UCSD-AML1 (cell line): ENCODE measurements at regions not wholly inside any gene's neighbourhood (a gene's known extent, or its start where the extent isn't known, plus 50 kb on each side); places are given as distances from the start of the nearest gene placed in this dataset.

Experiments
- DNase-seq: peaks from one replicate; lab custom pipeline; 2025; ENCODE audit not compliant: unreplicated experiment; lab: John Stamatoyannopoulos, UW

DNA sequence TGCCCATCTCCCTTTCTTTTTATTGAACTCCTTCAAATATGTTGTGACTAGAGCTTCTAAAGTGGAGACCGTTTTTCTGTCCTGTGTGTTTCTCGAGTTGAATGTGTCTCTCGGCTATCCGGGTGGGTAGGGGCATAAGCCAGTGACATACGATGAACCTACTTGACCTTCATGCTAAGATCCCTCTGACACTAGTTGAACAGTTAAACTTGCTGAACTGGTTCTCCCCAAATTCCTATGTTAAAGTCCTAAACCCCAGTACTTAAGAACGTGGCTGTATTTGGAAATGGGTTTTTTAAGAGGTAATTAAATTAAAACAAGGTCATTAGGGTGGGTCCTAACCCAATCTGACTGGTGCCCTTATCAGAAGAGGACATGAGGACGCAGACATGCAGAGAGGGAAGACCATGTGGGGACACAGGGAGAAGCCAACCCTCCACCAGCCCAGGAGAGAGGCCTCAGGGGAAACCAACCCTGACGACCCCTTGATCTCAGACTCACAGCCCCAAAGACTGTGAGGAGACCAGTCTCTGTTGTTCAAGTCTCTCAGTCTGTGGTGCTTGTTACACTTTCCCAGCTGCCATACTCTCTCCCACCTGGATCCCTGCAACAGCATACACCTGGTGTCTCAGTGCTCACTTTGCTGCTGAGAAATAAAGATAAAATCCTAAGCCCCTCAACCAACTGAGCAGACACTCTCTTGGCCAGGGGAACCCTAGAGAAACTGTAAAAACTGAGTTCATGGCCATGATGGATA is 208.4 kb downstream of the MYLK4 start:
- DNase-seq = no peak

DNA sequence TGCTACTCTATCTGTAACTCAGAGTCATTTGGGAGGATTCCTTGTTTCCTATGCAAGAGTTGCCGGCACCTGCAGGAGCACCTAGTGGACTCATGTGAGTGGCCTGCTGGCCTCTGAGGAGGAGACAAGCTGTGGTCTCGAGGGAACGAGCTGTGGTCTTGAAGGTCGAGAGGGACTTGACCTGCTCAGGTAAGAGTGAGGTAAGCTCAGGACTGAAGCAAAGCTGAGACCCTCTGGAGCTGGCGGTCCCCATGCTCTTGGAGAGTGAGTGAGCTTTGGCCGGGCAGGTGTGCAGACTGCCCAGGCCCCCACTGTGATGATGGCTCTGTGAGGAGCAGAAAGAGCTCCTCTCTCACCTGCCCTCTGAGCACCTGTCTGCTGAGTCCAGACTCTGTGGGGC is 214.3 kb downstream of the MYLK4 start:
- DNase-seq = no peak

GRCh38 chr6:2535506-2535905 is 215.2 kb downstream of the MYLK4 start:
- no peak for DNase-seq

- no peak for DNase-seq
Measured at GRCh38 chr6:2534406-2535042, 216.2 kb downstream of the MYLK4 start.

- no peak for DNase-seq
Measured at GRCh38 chr6:2531426-2532215, 219.1 kb downstream of the MYLK4 start.

GRCh38 chr6:2529211-2529719 is 221.5 kb downstream of the MYLK4 start:
- DNase-seq = no peak

- no peak for DNase-seq
Measured at GRCh38 chr6:2528156-2528555, 222.6 kb downstream of the MYLK4 start.

GRCh38 chr6:2526766-2527165 is 224.0 kb downstream of the MYLK4 start:
- no peak for DNase-seq

GRCh38 chr6:2524090-2524489 is 226.6 kb downstream of the MYLK4 start:
- no peak for DNase-seq

GRCh38 chr6:2523061-2523460 is 227.7 kb downstream of the MYLK4 start:
- DNase-seq = no peak

- DNase-seq = no peak
Measured at GRCh38 chr6:2522521-2522920, 228.2 kb downstream of the MYLK4 start.

DNA sequence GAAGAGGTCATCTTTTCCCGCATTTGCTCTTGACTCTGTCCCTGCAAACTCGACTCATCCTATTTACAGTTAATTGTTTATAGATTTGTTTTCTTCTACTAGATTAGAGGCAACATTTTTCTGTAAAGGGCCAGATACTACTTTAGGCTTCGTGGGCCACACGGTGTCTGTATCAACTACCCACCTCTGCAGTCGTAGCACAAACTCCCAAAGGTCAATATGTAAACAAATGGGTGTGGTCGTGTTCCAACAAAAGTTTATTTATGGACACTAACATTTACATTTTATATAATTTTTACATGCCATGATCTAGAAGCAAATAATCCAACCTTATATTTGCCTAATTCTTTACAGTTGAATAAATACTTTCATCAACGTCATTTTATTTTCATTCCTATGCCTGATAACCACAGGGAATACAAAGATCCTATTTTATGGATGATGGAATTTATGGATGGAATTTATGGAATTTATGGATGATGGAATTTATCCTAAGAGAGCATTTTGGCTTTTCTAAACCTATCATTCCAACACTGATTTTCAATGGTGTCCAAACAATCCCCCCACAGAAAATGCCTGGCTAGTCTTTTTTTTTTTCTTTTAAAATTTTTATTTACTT is 232.8 kb downstream of the MYLK4 start:
- DNase-seq = no peak

DNA sequence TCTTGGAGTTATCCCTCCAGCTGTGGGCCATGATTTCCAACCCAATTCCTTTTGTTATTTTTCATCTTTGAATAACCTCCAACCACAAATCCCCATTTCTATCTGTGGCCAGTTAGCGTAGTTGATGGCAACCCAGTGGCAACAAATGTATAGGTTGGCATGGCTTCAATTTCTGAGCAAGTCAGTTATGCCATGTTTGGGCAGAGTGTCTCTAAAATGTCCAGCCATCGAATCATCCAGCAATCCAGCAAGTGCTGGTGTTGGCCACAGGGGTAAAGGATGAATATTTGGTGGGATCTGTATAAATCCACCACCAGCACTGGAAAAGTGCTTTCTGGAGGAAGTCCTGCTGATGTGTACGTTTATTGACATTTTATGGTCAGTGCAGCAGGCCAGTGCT is 233.3 kb downstream of the MYLK4 start:
- no peak for DNase-seq

- no peak for DNase-seq
Measured at GRCh38 chr6:2516059-2516458, 234.7 kb downstream of the MYLK4 start.

DNA sequence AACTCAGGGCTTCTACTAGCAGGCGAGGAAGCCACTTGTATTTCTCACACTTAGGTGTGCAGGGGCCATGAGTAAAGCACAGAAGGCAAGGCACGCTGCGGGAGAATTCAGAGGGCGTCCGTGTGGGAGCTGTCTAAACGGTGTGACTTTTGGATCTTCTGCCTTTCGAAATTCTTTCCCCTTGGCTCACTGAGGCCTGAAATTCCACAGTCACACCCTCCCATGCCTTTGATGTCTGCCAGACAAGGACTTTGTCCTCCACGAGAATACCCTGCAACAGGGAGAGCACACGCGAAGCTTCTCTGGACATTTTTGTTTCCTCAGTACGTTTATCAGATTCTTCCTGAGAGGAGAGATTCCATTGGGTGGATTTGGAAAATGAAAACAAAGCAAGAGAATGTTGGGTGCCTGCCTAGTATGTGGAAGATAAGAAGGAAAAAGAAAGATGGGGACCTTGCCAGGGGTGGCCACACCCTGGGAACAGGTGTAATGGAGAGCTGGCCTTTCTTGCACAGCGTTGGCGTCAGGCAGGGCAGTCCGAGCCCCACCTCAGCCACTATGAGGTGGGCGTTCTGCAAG is 235.7 kb downstream of the MYLK4 start:
- no peak for DNase-seq

GRCh38 chr6:2512802-2513201 is 237.9 kb downstream of the MYLK4 start:
- no peak for DNase-seq

DNA sequence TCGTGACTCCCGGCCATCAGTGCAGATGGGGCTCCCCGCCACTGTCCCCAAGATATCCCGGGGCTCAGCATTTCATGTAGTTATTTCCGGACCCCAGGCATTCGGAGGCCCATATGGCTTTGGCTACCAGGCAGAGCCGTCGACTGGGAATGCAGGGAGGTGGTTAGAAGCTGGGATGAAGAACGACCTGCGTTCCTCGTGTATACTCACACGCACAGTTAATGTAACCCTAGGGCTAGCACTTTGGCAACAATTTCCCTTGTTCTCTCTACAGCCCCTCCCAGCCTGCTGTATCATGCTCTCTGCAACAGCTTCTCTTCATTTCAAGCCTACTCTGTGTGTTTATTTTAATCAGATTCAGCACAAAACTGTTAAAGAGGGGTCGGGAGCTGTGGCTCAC is 240.4 kb downstream of the MYLK4 start:
- DNase-seq = no peak

- no peak for DNase-seq
Measured at GRCh38 chr6:2509711-2510110, 241.0 kb downstream of the MYLK4 start.

- no peak for DNase-seq
Measured at GRCh38 chr6:2508071-2508470, 242.7 kb downstream of the MYLK4 start.

GRCh38 chr6:2507521-2508037 is 243.1 kb downstream of the MYLK4 start:
- DNase-seq = no peak

- DNase-seq = no peak
Measured at GRCh38 chr6:2507016-2507415, 243.7 kb downstream of the MYLK4 start.
